ENCODE measurements at regions not wholly inside any gene's neighbourhood (a gene's known extent, or its start where the extent isn't known, plus 50 kb on each side); places are given as distances from the start of the nearest gene placed in this dataset.

- TF ChIP-seq POLR2AphosphoS5 (IDR thresholded peaks at IDR 0.05; ENCODE audit: low read depth, low read length) (no peak), CTCF (IDR thresholded peaks at IDR 0.05) (no peak), REST (IDR thresholded peaks at IDR 0.05; ENCODE audit: insufficient read depth in 1 of 2, low read depth in 2 of 2, low read length in 1 of 2) (no peak)
Measured at GRCh38 chr2:9703701-9704221, 73.0 kb upstream of the YWHAQ start.

Measured in Panc1 (cell line).